ENCODE measurements at regions not wholly inside any gene's neighbourhood (a gene's known extent, or its start where the extent isn't known, plus 50 kb on each side); places are given as distances from the start of the nearest gene placed in this dataset.

- DNase-seq (ENCODE audit: low read depth) = no peak
These were observed 136.2 kb upstream of the NTM start for GRCh38 chr11:131234221-131234620.

DNA sequence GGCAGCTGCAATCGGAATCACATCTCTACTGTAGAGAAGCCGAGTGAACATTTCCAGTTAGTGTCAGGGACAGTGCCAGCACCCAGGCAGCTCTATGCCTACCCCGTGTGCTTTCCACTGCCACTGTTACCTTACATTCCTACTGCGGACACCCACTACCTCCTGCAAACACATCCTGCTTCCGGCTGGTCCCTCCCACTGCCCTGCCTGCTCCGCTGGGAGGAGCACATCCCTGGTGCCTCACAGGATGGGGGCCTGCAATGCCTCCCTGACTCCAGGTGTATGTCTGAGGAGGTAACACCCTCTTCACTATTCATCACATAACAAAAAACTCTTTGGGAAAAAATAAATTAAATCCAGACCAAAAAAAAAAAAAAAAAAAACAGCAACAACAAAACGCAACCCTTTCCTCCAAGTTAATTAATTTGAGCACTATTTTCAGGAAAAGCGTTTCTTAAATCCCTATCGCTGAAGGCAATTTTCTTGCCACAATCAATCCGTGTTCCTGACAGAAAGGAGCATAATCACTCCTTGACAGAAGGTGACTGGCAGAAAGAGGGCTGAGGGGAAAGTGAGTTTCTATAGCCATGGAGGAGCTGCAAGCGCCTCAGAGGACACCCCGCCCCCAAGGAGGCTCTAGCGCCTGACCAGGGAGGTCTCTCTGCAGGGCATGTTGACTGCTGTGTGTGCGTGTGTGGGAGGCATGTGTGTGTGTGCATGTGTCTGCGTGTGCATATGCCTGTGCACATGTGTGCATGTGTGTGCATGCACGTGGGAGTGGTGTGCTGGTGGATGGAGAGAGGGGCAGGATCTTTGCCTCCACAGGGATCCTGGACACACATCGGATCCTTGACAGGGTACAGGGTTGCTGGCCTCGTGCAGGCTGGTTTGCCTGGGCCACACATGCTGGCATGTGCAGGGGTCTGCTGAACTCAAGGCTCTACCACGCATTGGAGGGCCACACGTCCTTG, 134.8 kb upstream of the NTM start:
- DNase-seq (ENCODE audit: low read depth) = no peak

- DNase-seq (ENCODE audit: low read depth) = no peak
These were observed 130.0 kb upstream of the NTM start for GRCh38 chr11:131240421-131240820.

GRCh38 chr11:131242476-131243000, 127.9 kb upstream of the NTM start:
- no peak for DNase-seq (ENCODE audit: low read depth)

GRCh38 chr11:131246156-131246555, 124.3 kb upstream of the NTM start:
- DNase-seq (ENCODE audit: low read depth) = no peak

GRCh38 chr11:131246663-131247062, 123.8 kb upstream of the NTM start:
- no peak for DNase-seq (ENCODE audit: low read depth)

DNA sequence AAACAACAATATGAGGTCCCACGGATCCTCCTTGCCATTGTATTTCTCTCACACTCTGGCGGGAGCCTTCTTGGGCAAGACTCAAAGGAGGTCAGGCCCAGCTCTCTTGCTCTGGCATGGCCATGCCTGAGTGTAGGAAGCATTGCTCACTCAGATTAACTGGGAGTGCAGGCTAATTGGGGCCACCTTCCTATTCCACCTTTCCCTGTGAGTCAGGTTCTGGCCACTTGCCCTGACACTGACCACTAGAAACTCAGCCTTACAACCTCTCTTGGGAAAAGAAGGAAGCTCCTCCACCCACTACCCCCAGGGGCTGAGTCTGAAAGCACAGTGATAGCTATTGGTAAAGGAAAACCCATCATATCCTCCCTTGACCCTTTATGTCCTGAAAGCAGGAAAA, 121.8 kb upstream of the NTM start:
- no peak for DNase-seq (ENCODE audit: low read depth)

- no peak for DNase-seq (ENCODE audit: low read depth)
These were observed 117.2 kb upstream of the NTM start for GRCh38 chr11:131253142-131253655.

GRCh38 chr11:131253656-131254151, 116.7 kb upstream of the NTM start:
- DNase-seq (ENCODE audit: low read depth) = no peak

DNA sequence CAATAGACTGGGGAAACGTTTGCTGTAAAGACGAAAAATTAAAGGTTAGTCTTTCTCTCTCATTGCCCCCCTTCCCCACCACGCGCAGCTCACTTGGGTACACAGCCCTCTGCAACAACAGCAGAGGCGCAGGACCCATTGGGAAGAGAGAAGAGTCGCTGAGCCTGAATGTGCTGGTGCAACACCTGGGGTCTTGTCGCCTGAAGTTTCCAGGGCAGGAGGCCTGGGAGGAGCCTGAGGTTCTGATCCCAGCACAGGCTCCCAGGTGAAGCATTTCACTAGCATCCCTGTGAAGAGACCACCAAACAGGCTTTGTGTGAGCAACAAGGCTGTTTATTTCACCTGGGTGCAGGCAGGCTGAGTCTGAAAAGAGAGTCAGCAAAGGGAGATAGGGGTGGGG, 116.2 kb upstream of the NTM start:
- DNase-seq (ENCODE audit: low read depth) = no peak

DNA sequence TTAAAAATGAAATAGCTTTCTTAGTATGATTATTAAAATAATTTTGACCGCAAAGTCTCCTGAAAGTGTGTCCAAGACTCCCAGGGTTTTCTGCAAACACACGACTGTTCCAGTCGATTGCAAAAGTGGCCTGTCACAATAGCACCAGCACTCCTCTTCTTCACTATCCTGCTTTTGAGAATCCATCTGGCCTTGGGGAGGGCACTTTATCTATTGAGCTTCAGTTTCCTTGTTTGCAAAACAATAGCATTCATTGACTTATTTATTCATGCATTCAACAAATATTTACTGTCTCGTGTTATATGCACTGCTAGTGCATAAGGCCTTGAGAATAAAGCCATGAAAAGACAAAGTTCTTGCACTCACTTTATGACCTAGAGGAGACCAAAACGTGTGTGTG, 96.2 kb upstream of the NTM start:
- no peak for DNase-seq (ENCODE audit: low read depth)

GRCh38 chr11:131275580-131275979, 94.8 kb upstream of the NTM start:
- DNase-seq (ENCODE audit: low read depth) = no peak

GRCh38 chr11:131278472-131278871, 91.9 kb upstream of the NTM start:
- DNase-seq (ENCODE audit: low read depth) = no peak

- no peak for DNase-seq (ENCODE audit: low read depth)
These were observed 90.6 kb upstream of the NTM start for GRCh38 chr11:131279654-131280384.

- DNase-seq (ENCODE audit: low read depth) = no peak
These were observed 89.1 kb upstream of the NTM start for GRCh38 chr11:131281316-131281715.

DNA sequence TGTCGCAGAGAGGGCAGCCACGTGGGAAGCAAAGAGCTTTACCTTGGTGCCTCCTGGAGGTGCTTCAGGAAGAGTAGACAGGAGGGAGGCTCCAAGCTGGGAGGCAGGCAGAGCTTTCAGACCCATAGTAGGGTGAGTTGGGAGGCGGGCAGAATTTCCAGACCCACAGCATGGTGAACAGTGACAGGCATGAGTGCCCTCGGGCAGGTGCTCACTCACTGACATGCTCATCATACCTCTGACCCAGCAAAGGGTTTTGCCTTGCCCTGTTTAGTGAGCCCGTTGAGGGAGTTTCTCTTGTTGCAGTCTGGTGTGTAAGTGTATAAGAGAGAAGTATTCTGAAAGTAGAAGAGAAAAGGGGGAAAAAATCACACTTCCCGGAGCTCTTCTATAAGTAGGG, 86.4 kb upstream of the NTM start:
- DNase-seq (ENCODE audit: low read depth) = no peak

DNA sequence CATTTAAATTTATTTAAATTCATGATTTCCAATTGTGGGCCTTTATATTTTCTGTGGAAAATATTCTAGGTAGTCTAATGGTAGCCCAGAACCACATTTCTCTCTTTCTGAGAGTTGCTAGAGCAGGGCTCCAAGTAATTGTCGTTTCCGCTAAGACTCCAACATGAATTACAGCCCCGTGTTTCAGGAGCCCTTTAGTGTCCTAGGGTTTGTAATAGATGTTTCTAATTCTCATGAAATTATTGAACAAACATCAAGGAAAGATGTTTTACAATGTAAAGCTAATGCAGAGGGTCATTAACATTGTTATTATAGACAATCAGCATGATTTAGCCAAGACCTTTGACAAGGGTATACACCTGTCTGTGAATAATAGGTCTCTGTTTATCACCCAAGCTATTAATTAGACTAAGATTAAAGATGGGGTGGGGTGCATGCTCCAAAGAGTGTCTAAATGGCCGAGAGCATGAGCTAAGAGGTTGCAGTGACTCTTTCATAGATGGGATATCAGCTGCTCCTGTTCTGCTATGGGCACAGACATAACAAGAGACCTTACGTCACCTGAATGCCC, 81.8 kb upstream of the NTM start:
- DNase-seq (ENCODE audit: low read depth) = no peak

DNA sequence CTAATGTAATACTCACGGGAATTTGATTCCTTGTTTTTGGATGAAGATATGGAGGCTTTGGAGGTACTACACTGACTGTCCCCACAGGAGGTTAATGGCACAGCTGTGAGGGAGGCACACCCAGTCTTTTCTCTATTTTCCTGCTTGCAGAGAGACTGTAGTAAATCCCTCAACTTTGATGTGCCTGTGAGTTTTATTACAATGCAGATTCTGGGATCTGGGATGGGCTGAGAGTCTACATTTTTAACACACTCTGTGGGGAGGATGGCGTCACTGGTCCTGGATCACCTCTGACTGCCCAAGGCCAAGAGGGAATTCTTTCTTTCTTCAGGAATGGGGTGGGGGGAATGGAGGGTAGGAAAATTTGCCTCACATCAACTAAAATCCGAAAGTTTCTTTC, 80.2 kb upstream of the NTM start:
- no peak for DNase-seq (ENCODE audit: low read depth)

GRCh38 chr11:131295986-131296385, 74.4 kb upstream of the NTM start:
- no peak for DNase-seq (ENCODE audit: low read depth)

DNA sequence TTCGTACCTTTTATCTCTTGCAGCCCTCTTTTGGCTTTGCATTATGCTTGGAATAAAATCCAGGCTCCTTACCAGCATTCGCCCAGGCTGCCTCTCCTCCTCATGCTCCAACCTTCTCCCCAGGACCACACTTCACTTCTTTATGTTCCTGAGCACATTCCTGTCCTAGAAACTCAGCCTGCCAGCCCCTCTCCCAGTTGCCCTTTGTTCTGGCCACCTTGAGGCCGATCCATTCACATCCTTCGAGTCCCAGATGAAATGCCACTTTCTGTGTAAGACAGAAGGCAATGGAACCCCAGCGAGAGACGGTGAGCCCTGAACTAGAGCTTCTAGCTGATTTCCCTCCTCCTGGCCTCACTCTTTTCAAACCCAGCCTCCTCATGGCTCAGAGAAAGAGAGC, 73.0 kb upstream of the NTM start:
- DNase-seq (ENCODE audit: low read depth) = no peak

GRCh38 chr11:131299598-131300438, 70.6 kb upstream of the NTM start:
- DNase-seq (ENCODE audit: low read depth) = no peak

- DNase-seq (ENCODE audit: low read depth) = no peak
These were observed 70.0 kb upstream of the NTM start for GRCh38 chr11:131300439-131300717.
